A673 (cell line): ENCODE measurements at regions not wholly inside any gene's neighbourhood (a gene's known extent, or its start where the extent isn't known, plus 50 kb on each side); places are given as distances from the start of the nearest gene placed in this dataset.

Experiments
- BruUV-seq: library from RNA; stranded (reverse); fragments of 400-500 nt; replicated peaks from 2 replicates; lab custom pipeline; 2021; lab: Mats Ljungman, UMichigan
- CTCF ChIA-PET: fragments of 300-600 bp; sonication (Branson Sonifier 250); formaldehyde crosslinking; loops from one replicate; lab custom pipeline; 2022; ENCODE audit warnings: antibody characterized with exemption; lab: Charles Lee
- POLR2A ChIA-PET: fragments of 300-600 bp; sonication (Branson Sonifier 250); formaldehyde crosslinking; loops from one replicate; lab custom pipeline; 2022; ENCODE audit warnings: antibody characterized with exemption; ENCODE audit not compliant: low non-redundant PET; lab: Charles Lee
- DNase-seq: peaks from one replicate; pipeline ENCODE4 v3.0.0-alpha.2; 2015; ENCODE audit warnings: low spot score
- H3K27ac ChIP-seq: fragments of 200-600 bp; sonication (generic); 2 replicates; pipeline ENCODE4 v1.5.1; 2016; ENCODE audit warnings: mixed run types, low read depth, mild to moderate bottlenecking, mixed read lengths, antibody characterized with exemption, low read length; ENCODE audit not compliant: poor library complexity, severe bottlenecking
- H3K27me3 ChIP-seq: fragments of 200-600 bp; sonication (generic); replicated peaks from 2 replicates; pipeline ENCODE4 v1.6.1; 2017; ENCODE audit warnings: mixed run types, low read depth, mild to moderate bottlenecking, mixed read lengths, antibody characterized with exemption, low read length; ENCODE audit not compliant: insufficient read depth, poor library complexity
- H3K36me3 ChIP-seq: fragments of 200-600 bp; sonication (generic); 2 replicates; pipeline ENCODE4 v1.6.1; 2016; ENCODE audit warnings: mixed run types, mild to moderate bottlenecking, mixed read lengths, antibody characterized with exemption, low read length; ENCODE audit not compliant: insufficient read depth, poor library complexity, severe bottlenecking
- H3K4me1 ChIP-seq: fragments of 200-600 bp; sonication (generic); 2 replicates; pipeline ENCODE4 v1.6.1; 2017; ENCODE audit warnings: mixed run types, mild to moderate bottlenecking, mixed read lengths, antibody characterized with exemption, low read length; ENCODE audit not compliant: insufficient read depth, poor library complexity, severe bottlenecking
- H3K4me3 ChIP-seq: fragments of 200-600 bp; sonication (generic); 2 replicates; pipeline ENCODE4 v1.5.1; 2016; ENCODE audit warnings: low read depth, mixed run types, mild to moderate bottlenecking, mixed read lengths, low read length; ENCODE audit not compliant: poor library complexity, severe bottlenecking
- H3K9me3 ChIP-seq: fragments of 200-600 bp; sonication (generic); 2 replicates; pipeline ENCODE4 v1.6.1; 2016; ENCODE audit warnings: mixed run types, low read depth, mild to moderate bottlenecking, mixed read lengths, antibody characterized with exemption, low read length; ENCODE audit not compliant: poor library complexity, severe bottlenecking
- EZH2 ChIP-seq: fragments of 200-600 bp; sonication (generic); IDR thresholded peaks from 2 replicates; pipeline ENCODE4 v1.6.1; 2017; ENCODE audit warnings: borderline replicate concordance, low read depth, mild to moderate bottlenecking, mixed read lengths, antibody characterized with exemption, low read length; ENCODE audit not compliant: poor library complexity, severe bottlenecking
- intact Hi-C: fragments of 100-400 bp; cut with micrococcal nuclease; formaldehyde crosslinking; loops from one replicate; pipeline ENCODE4 v1.10.0; 2022; ENCODE audit not compliant: unreplicated experiment
- TF ChIP-seq, protein P1 (sequence below): fragments of 300-800, 200-600 bp; sonication (generic); conservative IDR thresholded peaks from 2 replicates; pipeline ENCODE4 v1.5.1; 2017; ENCODE audit warnings: low read depth, mild to moderate bottlenecking, antibody characterized with exemption, low read length, moderate library complexity, mixed read lengths

DNA sequence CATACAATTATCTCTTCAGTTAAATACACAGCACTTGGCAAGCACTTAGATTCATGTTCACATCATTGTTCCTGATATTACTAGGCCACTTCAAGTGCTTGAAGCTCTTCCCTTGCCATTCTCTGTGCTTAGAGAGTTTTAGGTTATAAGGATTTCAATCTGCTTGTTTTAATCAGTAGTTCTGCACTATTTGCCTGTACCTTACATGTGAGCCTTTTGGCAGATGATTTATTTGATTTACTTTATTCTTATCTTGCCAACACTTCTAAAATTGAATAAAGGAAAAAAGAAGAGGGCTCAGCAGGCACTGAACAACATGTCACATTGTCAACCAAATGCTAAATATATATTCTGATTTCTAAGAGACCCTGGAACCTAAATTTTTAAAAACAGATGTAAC, 363.8 kb upstream of the USP15 start:
- H3K27ac ChIP-seq: no peak overlapping the region
- POLR2A ChIA-PET: no interaction called here
- no peaks in the 10 kb centered on the region for H3K36me3 ChIP-seq
- no peak for DNase-seq
- intact Hi-C loops: no loop called here
- H3K9me3 ChIP-seq: peaks cover 22% of the 10 kb centered on the region
- no TSS peak for BruUV-seq
- H3K4me3 ChIP-seq: no peak overlapping the region
- no peak for TF ChIP-seq EZH2
- TF ChIP-seq, protein P1, sequence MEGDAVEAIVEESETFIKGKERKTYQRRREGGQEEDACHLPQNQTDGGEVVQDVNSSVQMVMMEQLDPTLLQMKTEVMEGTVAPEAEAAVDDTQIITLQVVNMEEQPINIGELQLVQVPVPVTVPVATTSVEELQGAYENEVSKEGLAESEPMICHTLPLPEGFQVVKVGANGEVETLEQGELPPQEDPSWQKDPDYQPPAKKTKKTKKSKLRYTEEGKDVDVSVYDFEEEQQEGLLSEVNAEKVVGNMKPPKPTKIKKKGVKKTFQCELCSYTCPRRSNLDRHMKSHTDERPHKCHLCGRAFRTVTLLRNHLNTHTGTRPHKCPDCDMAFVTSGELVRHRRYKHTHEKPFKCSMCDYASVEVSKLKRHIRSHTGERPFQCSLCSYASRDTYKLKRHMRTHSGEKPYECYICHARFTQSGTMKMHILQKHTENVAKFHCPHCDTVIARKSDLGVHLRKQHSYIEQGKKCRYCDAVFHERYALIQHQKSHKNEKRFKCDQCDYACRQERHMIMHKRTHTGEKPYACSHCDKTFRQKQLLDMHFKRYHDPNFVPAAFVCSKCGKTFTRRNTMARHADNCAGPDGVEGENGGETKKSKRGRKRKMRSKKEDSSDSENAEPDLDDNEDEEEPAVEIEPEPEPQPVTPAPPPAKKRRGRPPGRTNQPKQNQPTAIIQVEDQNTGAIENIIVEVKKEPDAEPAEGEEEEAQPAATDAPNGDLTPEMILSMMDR: no peak
- no peaks in the 10 kb centered on the region for H3K27me3 ChIP-seq
- H3K4me1 ChIP-seq: no peaks in the 10 kb centered on the region
- CTCF ChIA-PET: no interaction called here

- CTCF ChIA-PET: no interaction called here
- intact Hi-C loops: no loop called here
- TF ChIP-seq EZH2: no peak
- TF ChIP-seq, protein P1: no peak
- Histone ChIP-seq H3K4me1 (no peaks in the 10 kb centered on the region), H3K27me3 (no peaks in the 10 kb centered on the region), H3K4me3 (no peak overlapping the region), H3K27ac (no peak overlapping the region), H3K36me3 (no peaks in the 10 kb centered on the region), H3K9me3 (peaks cover 22% of the 10 kb centered on the region)
- no peak for DNase-seq
- POLR2A ChIA-PET: no interaction called here
- BruUV-seq: no TSS peak
These were observed 357.8 kb upstream of the USP15 start for GRCh38 chr12:61902403-61902802.

DNA sequence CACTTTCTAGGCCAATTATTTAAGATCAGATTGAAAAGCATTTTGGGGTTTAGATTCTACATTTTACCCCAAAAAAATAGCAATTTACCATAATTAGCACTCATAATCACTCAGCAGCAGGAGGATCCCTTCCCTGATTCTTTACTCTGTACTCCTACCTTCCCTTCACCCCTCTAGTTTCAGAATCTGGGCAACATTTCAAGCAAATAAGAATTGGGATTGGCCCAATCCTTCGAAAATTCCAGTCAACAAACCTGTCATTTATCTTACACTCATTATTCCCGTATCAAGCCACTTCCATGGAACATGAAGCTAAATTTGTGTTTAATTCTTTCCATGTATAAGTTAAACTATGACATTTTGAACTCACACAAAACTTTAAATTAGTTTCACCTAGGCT, 349.1 kb upstream of the USP15 start:
- POLR2A ChIA-PET: no interaction called here
- H3K27me3 ChIP-seq: no peaks in the 10 kb centered on the region
- no peaks in the 10 kb centered on the region for H3K4me1 ChIP-seq
- no peaks in the 10 kb centered on the region for H3K36me3 ChIP-seq
- no peak for TF ChIP-seq EZH2
- TF ChIP-seq, protein P1: no peak
- no peak for DNase-seq
- no TSS peak for BruUV-seq
- no peak overlapping the region for H3K27ac ChIP-seq
- no peaks in the 10 kb centered on the region for H3K9me3 ChIP-seq
- CTCF ChIA-PET: no interaction called here
- intact Hi-C loops: no loop called here
- no peak overlapping the region for H3K4me3 ChIP-seq
